Retinal pigment epithelial cell (primary cell): ENCODE measurements at regions not wholly inside any gene's neighbourhood (a gene's known extent, or its start where the extent isn't known, plus 50 kb on each side); places are given as distances from the start of the nearest gene placed in this dataset.

Experiments used
- DNase-seq: peaks from one replicate; pipeline ENCODE4 v3.0.0-alpha.2; 2010; ENCODE audit warnings: low read depth
- H3K4me3 ChIP-seq: 2 replicates; pipeline ENCODE4 v1.5.1; 2011; ENCODE audit warnings: mild to moderate bottlenecking, low read length, control low read depth, moderate library complexity
- TF ChIP-seq, protein P1 (sequence below): conservative IDR thresholded peaks from 2 replicates; pipeline ENCODE4 v1.5.1; 2011; ENCODE audit warnings: low read depth, low read length, control low read depth, inconsistent platforms

DNA sequence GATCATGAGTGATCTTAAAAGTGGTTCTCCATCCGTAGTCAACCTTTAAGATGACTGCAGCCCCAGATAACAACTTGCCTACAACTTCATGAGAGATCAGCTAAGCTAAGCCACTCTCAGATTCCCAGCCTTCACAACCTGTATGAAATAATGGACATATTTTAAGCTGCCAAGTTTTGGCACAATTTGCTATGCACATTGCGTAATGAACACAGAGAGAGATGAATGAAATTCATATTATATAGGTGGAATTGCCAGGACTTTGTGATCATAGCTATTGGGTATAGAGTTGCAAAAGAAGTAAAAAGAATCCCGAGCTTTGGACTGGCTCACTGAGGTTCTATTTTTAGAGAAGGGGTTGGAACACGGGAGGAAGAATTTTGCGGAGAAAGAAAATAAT, 59.1 kb upstream of the EGLN3 start:
- DNase-seq = no peak
- TF ChIP-seq, protein P1, sequence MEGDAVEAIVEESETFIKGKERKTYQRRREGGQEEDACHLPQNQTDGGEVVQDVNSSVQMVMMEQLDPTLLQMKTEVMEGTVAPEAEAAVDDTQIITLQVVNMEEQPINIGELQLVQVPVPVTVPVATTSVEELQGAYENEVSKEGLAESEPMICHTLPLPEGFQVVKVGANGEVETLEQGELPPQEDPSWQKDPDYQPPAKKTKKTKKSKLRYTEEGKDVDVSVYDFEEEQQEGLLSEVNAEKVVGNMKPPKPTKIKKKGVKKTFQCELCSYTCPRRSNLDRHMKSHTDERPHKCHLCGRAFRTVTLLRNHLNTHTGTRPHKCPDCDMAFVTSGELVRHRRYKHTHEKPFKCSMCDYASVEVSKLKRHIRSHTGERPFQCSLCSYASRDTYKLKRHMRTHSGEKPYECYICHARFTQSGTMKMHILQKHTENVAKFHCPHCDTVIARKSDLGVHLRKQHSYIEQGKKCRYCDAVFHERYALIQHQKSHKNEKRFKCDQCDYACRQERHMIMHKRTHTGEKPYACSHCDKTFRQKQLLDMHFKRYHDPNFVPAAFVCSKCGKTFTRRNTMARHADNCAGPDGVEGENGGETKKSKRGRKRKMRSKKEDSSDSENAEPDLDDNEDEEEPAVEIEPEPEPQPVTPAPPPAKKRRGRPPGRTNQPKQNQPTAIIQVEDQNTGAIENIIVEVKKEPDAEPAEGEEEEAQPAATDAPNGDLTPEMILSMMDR = no peak
- no peak overlapping the region for H3K4me3 ChIP-seq

- TF ChIP-seq, protein P1 = no peak
- no peak overlapping the region for H3K4me3 ChIP-seq
- DNase-seq = no peak
Observed at GRCh38 chr14:34007902-34008301, 57.0 kb upstream of the EGLN3 start.

GRCh38 chr14:34005901-34006300, 55.0 kb upstream of the EGLN3 start:
- no peak for DNase-seq
- TF ChIP-seq, protein P1 = no peak
- no peak overlapping the region for H3K4me3 ChIP-seq

- no peak for DNase-seq
- no peak overlapping the region for H3K4me3 ChIP-seq
- TF ChIP-seq, protein P1 = no peak
Observed at GRCh38 chr14:34004881-34005280, 54.0 kb upstream of the EGLN3 start.

DNA sequence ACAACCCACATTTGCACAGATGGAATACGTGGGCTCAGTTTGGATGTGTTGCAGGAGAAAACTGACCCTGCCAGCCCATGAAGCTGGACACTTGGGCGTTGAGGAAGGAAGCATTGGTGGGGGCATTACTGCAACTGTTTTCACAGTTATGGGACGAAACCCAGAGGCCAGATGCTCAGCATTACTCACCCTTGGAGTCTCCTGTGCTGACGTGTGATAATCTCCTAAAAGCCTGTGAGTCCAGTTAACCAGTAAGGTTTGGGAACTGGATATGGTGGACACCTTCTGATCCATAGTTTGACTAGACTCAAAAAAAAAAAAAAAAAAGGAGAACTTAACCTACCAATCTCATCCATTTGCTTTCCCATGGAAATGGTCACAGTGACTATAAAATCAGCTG, 52.8 kb upstream of the EGLN3 start:
- TF ChIP-seq, protein P1 = no peak
- DNase-seq = no peak
- no peak overlapping the region for H3K4me3 ChIP-seq

GRCh38 chr14:34003082-34003668, 52.3 kb upstream of the EGLN3 start:
- H3K4me3 ChIP-seq = no peak overlapping the region
- no peak for DNase-seq
- TF ChIP-seq, protein P1 = no peak
